Stimulated activated naive B cell treated with anti-CD40 and anti-IgM and Interleukin-4, amounts not matched to agents 10 μg/mL and 1 μg/mL and 100 μg/mL, for 72 hours (primary cell): ENCODE measurements at regions not wholly inside any gene's neighbourhood (a gene's known extent, or its start where the extent isn't known, plus 50 kb on each side); places are given as distances from the start of the nearest gene placed in this dataset.
"Not testable (repeated sequence)": the region's sequence is repeated elsewhere in the genome, so short reads cannot be mapped to it uniquely, and the experiment has no call there.

Source experiments
- ATAC-seq, 2 donors: fragments of 150-1000 bp; cut with Tn5 transposase; replicated peaks; 2 replicates each; pipeline ENCODE4 v1.10.0; 2021; ENCODE audit warnings: moderate library complexity in 1 of 2
- DNase-seq: peaks from one replicate; pipeline ENCODE4 v3.0.0; 2021
- H3K27ac Mint-ChIP-seq: one replicate; pipeline ENCODE4 v1.8.0; 2022; ENCODE audit warnings: mild to moderate bottlenecking, mixed read lengths
- H3K27me3 Mint-ChIP-seq, 2 donors: one replicate each; pipeline ENCODE4 v1.8.0; 2022; ENCODE audit warnings: mixed read lengths in 2 of 2
- H3K36me3 Mint-ChIP-seq, 2 donors: one replicate each; pipeline ENCODE4 v1.8.0; 2022; ENCODE audit warnings: mixed read lengths in 2 of 2, mild to moderate bottlenecking in 1 of 2
- H3K4me1 Mint-ChIP-seq, 2 donors: one replicate each; pipeline ENCODE4 v1.8.0; 2022; ENCODE audit warnings: mixed read lengths in 2 of 2, mild to moderate bottlenecking in 1 of 2
- H3K4me3 Mint-ChIP-seq, 2 donors: one replicate each; pipeline ENCODE4 v1.8.0; 2022; ENCODE audit warnings: mild to moderate bottlenecking in 2 of 2, mixed read lengths in 2 of 2, moderate library complexity in 1 of 2
- H3K9me3 Mint-ChIP-seq, 2 donors: one replicate each; pipeline ENCODE4 v1.8.0; 2022; ENCODE audit warnings: mixed read lengths in 2 of 2, mild to moderate bottlenecking in 1 of 2

- Mint-ChIP-seq H3K4me1 (no peaks in the 10 kb centered on the region), H3K4me3 (no peak overlapping the region), H3K27ac (no peak overlapping the region), H3K36me3 (no peaks in the 10 kb centered on the region), H3K27me3 (no peaks in the 10 kb centered on the region), H3K9me3 (peaks cover 0 to 2% of the 10 kb centered on the region in 2 donors)
- DNase-seq (no peak), ATAC-seq (no peak)
Observed at GRCh38 chr6:48535582-48536009, 424.6 kb upstream of the PTCHD4 start.

GRCh38 chr6:48530978-48531377 lies 420.0 kb upstream of the PTCHD4 start:
- H3K36me3 Mint-ChIP-seq, H3K27ac Mint-ChIP-seq, H3K9me3 Mint-ChIP-seq, H3K4me1 Mint-ChIP-seq, ATAC-seq, H3K27me3 Mint-ChIP-seq, H3K4me3 Mint-ChIP-seq, DNase-seq: not testable (repeated sequence)

- no peak for DNase-seq
- Mint-ChIP-seq H3K36me3 (no peaks in the 10 kb centered on the region), H3K4me3 (no peak overlapping the region), H3K9me3 (no peaks in the 10 kb centered on the region), H3K27me3 (no peaks in the 10 kb centered on the region), H3K4me1 (no peaks in the 10 kb centered on the region), H3K27ac (no peak overlapping the region)
- no peak for ATAC-seq
Observed at GRCh38 chr6:48525849-48526248, 414.9 kb upstream of the PTCHD4 start.

GRCh38 chr6:48520951-48521350 lies 410.0 kb upstream of the PTCHD4 start:
- Mint-ChIP-seq H3K4me3 (no peak overlapping the region), H3K9me3 (peaks cover 0 to 3% of the 10 kb centered on the region in 2 donors), H3K27ac (no peak overlapping the region), H3K36me3 (no peaks in the 10 kb centered on the region), H3K4me1 (no peaks in the 10 kb centered on the region), H3K27me3 (no peaks in the 10 kb centered on the region)
- no peak for DNase-seq
- no peak for ATAC-seq

- Mint-ChIP-seq H3K4me1 (no peaks in the 10 kb centered on the region), H3K27me3 (no peaks in the 10 kb centered on the region), H3K27ac (no peak overlapping the region), H3K9me3 (peaks cover 0 to 3% of the 10 kb centered on the region in 2 donors), H3K4me3 (no peak overlapping the region), H3K36me3 (no peaks in the 10 kb centered on the region)
- DNase-seq = no peak
- ATAC-seq = no peak
Observed at GRCh38 chr6:48512390-48512789, 401.4 kb upstream of the PTCHD4 start.

GRCh38 chr6:48511378-48511777 lies 400.4 kb upstream of the PTCHD4 start:
- no peaks in the 10 kb centered on the region for H3K4me1 Mint-ChIP-seq
- peaks cover 4 to 5% of the 10 kb centered on the region in 2 donors for H3K9me3 Mint-ChIP-seq
- no peaks in the 10 kb centered on the region for H3K27me3 Mint-ChIP-seq
- DNase-seq (no peak), ATAC-seq (no peak)
- no peaks in the 10 kb centered on the region for H3K36me3 Mint-ChIP-seq
- no peak overlapping the region for H3K4me3 Mint-ChIP-seq
- no peak overlapping the region for H3K27ac Mint-ChIP-seq

- H3K27me3 Mint-ChIP-seq = no peaks in the 10 kb centered on the region
- H3K36me3 Mint-ChIP-seq = no peaks in the 10 kb centered on the region
- H3K4me1 Mint-ChIP-seq = no peaks in the 10 kb centered on the region
- no peak for DNase-seq
- H3K27ac Mint-ChIP-seq = no peak overlapping the region
- ATAC-seq = no peak
- H3K9me3 Mint-ChIP-seq = peaks cover 8% of the 10 kb centered on the region in 2 donors
- H3K4me3 Mint-ChIP-seq = no peak overlapping the region
Observed at GRCh38 chr6:48505621-48506020, 394.6 kb upstream of the PTCHD4 start.

GRCh38 chr6:48493432-48493831 lies 382.4 kb upstream of the PTCHD4 start:
- not testable (repeated sequence) for H3K27me3 Mint-ChIP-seq, H3K27ac Mint-ChIP-seq, ATAC-seq, H3K36me3 Mint-ChIP-seq, H3K4me1 Mint-ChIP-seq, H3K4me3 Mint-ChIP-seq, H3K9me3 Mint-ChIP-seq, DNase-seq

GRCh38 chr6:48490658-48491057 lies 379.7 kb upstream of the PTCHD4 start:
- Mint-ChIP-seq H3K4me3 (no peak overlapping the region), H3K27me3 (no peaks in the 10 kb centered on the region), H3K27ac (no peak overlapping the region), H3K36me3 (no peaks in the 10 kb centered on the region), H3K9me3 (peaks cover 5 to 6% of the 10 kb centered on the region in 2 donors), H3K4me1 (no peaks in the 10 kb centered on the region)
- no peak for ATAC-seq
- DNase-seq = no peak

- H3K27me3 Mint-ChIP-seq = no peaks in the 10 kb centered on the region
- no peaks in the 10 kb centered on the region for H3K36me3 Mint-ChIP-seq
- no peak overlapping the region for H3K27ac Mint-ChIP-seq
- DNase-seq = no peak
- no peaks in the 10 kb centered on the region for H3K4me1 Mint-ChIP-seq
- H3K9me3 Mint-ChIP-seq = peaks cover 0 to 5% of the 10 kb centered on the region in 2 donors
- ATAC-seq = no peak
- no peak overlapping the region for H3K4me3 Mint-ChIP-seq
Observed at GRCh38 chr6:48486876-48487275, 375.9 kb upstream of the PTCHD4 start.

- no peaks in the 10 kb centered on the region for H3K27me3 Mint-ChIP-seq
- H3K9me3 Mint-ChIP-seq = peaks cover 0 to 6% of the 10 kb centered on the region in 2 donors
- H3K36me3 Mint-ChIP-seq = no peaks in the 10 kb centered on the region
- no peak overlapping the region for H3K27ac Mint-ChIP-seq
- DNase-seq = no peak
- no peak for ATAC-seq
- no peak overlapping the region for H3K4me3 Mint-ChIP-seq
- no peaks in the 10 kb centered on the region for H3K4me1 Mint-ChIP-seq
Observed at GRCh38 chr6:48486373-48486772, 375.4 kb upstream of the PTCHD4 start.

- no peak overlapping the region for H3K4me3 Mint-ChIP-seq
- H3K27ac Mint-ChIP-seq = no peak overlapping the region
- no peak for DNase-seq
- peaks cover 3 to 7% of the 10 kb centered on the region in 2 donors for H3K9me3 Mint-ChIP-seq
- H3K36me3 Mint-ChIP-seq = no peaks in the 10 kb centered on the region
- H3K4me1 Mint-ChIP-seq = no peaks in the 10 kb centered on the region
- H3K27me3 Mint-ChIP-seq = no peaks in the 10 kb centered on the region
- ATAC-seq = no peak
Observed at GRCh38 chr6:48476257-48476656, 365.3 kb upstream of the PTCHD4 start.

- Mint-ChIP-seq H3K36me3 (no peaks in the 10 kb centered on the region), H3K27ac (no peak overlapping the region), H3K27me3 (no peaks in the 10 kb centered on the region), H3K4me1 (no peaks in the 10 kb centered on the region), H3K4me3 (no peak overlapping the region), H3K9me3 (peaks cover 3 to 5% of the 10 kb centered on the region in 2 donors)
- DNase-seq = no peak
- no peak for ATAC-seq
Observed at GRCh38 chr6:48475275-48475674, 364.3 kb upstream of the PTCHD4 start.

GRCh38 chr6:48474830-48475229 lies 363.8 kb upstream of the PTCHD4 start:
- Mint-ChIP-seq H3K4me3 (no peak overlapping the region), H3K27me3 (no peaks in the 10 kb centered on the region), H3K9me3 (peaks cover 3 to 5% of the 10 kb centered on the region in 2 donors), H3K36me3 (no peaks in the 10 kb centered on the region), H3K27ac (no peak overlapping the region), H3K4me1 (no peaks in the 10 kb centered on the region)
- DNase-seq = no peak
- ATAC-seq = no peak

GRCh38 chr6:48474136-48474535 lies 363.1 kb upstream of the PTCHD4 start:
- no peak for DNase-seq
- ATAC-seq = no peak
- Mint-ChIP-seq H3K36me3 (no peaks in the 10 kb centered on the region), H3K27me3 (no peaks in the 10 kb centered on the region), H3K27ac (no peak overlapping the region), H3K4me1 (no peaks in the 10 kb centered on the region), H3K4me3 (no peak overlapping the region), H3K9me3 (peaks cover 3 to 5% of the 10 kb centered on the region in 2 donors)

GRCh38 chr6:48472535-48472934 lies 361.5 kb upstream of the PTCHD4 start:
- Mint-ChIP-seq H3K27ac (no peak overlapping the region), H3K36me3 (no peaks in the 10 kb centered on the region), H3K9me3 (peaks cover under 1 to 7% of the 10 kb centered on the region in 2 donors), H3K4me3 (no peak overlapping the region), H3K4me1 (no peaks in the 10 kb centered on the region), H3K27me3 (no peaks in the 10 kb centered on the region)
- no peak for ATAC-seq
- DNase-seq = no peak
